NCI-H345 treated with DMSO at 0.1 percent for 48 hours (cell line): ENCODE measurements at regions not wholly inside any gene's neighbourhood (a gene's known extent, or its start where the extent isn't known, plus 50 kb on each side); places are given as distances from the start of the nearest gene placed in this dataset.

Experiments used
- DNase-seq: peaks from one replicate; lab custom pipeline; 2025; ENCODE audit not compliant: unreplicated experiment; lab: John Stamatoyannopoulos, UW

DNA sequence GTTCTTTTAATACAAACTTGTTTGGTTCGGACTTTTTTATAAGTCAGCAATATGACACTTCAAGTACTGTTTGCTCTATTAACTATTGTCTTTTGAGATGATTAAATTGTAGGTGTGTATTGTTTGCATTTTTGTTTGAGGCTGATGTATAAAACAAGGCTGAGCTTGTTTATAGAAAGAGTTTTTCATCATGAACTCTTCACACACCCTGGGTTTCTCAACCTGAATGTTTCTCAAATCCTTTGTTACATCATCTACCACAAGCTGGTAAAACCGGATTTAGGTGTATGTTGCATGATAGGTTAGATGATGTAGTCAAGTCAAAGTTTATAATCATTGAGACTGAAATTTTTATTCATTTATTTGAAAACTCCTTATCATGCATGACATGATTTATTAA lies 335.2 kb upstream of the LRATD1 start:
- no peak for DNase-seq

DNA sequence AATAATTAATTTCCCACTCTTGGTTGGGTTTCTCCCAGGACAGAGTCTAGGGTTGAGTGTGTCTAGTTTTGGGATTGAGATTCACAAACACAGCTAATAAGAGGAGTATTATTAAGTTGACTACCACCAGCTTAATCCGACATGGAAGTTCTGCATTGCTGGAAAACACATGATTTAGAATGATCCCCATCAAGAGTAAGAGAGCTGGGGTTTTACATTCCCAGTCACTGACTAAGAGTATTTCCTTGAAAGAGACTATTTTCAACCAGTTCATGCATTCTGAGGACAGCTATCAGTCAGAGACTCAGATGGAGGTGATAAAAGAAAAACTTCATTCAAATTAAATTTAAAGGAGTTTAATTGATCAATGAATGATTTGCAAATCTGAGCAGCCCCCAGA lies 334.6 kb upstream of the LRATD1 start:
- no peak for DNase-seq

DNA sequence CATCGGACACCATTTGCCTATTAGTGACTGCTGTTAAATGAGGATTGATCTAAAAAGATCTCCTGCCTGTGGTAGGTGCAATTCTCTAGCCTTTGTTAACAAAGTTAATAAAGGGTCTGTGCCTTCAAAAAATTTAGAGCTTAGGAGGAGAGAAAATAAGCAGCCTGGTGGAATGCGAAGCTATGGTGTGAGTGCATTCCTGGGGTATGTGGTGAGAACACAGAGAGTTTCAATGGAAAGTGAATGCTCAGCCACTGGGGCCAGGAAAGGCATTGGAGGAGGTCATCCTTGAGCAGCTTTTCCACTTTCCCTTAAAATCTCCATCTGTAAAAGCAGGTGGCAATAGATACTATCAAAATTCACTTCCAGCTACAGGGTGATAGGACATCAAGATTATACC lies 331.2 kb upstream of the LRATD1 start:
- no peak for DNase-seq

DNA sequence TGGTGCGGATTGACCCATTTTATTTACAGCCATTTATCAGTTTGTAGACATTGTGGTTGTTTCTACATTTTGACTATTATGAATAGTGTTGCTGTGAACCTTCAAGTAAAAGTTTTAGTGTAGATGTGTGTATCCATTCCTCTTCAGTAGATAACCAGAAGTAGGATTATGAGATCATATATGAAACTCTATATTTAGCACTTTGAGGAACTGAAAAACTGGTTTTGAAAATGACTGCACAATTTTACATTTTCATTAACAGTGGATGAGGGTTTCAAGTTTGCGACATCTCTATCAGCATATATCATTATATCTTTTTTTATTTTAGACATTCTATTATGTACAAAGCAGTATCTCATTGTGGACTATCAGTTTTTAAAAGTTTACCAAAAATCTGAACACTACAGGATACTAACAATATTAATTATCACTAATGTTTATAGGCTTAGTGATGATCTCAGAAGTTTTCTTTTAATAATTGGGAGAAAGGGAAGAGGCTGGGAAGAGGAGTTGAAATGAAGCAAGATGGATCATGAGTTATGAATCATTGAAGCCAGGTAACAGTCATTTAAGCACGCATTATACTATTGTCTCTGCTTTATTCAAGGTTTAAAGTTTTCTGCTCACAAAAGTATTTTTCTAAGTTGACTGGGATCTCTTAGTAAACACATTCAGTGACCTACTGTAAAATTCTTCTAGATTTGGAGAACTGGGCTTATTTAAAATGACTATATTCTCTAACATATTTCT lies 329.0 kb upstream of the LRATD1 start:
- no peak for DNase-seq

DNA sequence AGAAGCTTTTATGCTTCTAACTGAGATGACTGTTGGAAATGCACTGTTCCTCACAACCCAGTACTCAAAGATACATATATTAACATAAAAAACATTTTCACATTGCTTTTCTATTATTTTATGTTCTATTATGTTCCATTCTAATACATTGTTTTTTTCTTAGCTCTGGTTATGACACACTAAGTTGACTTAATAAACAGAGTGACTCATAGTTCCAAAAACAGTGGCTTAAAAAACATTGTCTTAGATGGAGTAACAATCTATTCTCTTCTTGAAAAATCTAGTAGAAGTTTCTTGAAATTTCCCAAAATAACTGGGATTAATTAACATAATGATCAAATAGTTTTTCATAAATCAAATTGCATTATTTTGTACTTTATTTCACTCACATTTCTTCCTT lies 328.2 kb upstream of the LRATD1 start:
- no peak for DNase-seq

DNA sequence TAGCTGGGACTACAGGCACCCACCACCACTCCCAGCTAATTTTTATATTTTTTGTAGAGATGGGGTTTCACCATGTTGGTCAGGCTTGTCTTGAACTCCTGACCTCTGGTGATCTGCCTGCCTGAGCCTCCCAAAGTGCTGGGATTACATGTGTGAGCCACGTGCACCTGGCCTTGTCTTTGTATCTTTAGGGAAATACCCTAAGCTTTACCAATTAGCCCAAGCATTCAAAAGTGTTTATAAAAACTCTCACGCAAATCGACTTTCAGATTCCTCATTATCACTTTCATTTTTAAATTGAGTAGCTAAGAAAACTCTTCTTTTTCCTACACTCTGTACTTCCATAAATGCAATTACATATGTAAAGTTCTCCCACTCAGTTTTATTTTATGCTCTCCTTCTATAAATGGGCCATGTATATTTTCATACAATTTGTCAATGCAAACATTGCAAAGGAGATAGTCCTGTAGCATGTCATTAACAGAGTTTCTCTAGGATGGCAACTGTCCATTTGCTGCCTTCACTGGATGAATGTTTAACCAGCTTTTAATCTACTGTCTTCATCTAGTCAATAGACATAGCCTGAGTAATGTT lies 326.2 kb upstream of the LRATD1 start:
- no peak for DNase-seq

DNA sequence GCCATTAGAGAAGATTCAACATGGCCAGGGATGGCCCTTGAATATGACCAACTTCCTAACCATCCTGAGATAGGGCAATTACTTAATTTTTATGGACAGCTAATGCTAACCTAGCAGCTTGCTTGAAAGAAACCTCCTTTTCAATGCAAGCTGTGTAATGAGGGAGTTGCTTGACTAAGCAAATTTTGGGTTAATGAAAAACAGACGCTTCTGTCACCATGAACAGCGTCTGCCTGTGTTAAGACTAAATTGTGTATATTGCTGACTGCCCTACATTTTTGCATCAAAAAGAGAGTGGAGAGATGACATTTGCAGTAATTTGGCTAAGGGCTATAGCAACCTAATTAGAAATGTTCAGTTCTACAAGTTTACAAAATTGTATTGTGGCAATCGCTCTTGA lies 319.2 kb upstream of the LRATD1 start:
- DNase-seq: no peak

DNA sequence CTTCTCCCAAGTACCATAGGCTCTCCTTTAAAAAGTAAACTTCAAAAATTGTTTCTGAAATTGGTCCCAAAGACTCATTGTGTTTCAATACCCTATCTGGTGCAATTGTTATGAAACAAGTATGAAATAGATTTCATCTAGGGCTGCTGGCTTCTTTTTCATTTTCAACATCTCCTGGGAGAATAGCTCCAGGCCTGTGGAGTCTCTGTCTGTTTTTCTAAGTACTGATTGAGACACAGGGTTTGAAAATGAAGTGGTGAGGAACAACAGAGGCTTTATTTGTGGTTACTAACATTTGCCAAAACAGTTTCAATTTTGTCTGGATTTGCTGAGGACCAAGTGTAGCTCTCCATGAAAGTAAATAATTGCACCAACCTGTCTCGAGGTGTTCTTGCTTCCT lies 315.9 kb upstream of the LRATD1 start:
- DNase-seq: no peak

DNA sequence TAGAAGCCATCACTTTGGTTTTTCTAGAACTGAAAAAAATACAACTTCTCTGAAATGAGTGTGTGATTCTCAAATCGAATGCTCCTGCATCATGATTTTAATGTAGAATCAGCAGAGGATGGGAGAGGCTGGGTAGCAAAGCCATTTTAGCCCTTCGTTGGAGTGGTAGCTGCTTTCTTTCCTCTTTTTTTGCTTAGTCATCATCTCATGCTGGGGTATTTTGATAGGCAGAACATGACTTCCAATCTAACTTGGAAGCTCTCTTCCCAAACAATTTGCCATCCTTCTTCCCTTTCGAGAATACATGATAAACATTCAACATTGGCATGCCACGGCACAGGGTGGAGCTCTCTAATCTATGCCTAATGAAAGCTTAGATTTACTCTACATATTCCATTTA lies 311.2 kb upstream of the LRATD1 start:
- no peak for DNase-seq

DNA sequence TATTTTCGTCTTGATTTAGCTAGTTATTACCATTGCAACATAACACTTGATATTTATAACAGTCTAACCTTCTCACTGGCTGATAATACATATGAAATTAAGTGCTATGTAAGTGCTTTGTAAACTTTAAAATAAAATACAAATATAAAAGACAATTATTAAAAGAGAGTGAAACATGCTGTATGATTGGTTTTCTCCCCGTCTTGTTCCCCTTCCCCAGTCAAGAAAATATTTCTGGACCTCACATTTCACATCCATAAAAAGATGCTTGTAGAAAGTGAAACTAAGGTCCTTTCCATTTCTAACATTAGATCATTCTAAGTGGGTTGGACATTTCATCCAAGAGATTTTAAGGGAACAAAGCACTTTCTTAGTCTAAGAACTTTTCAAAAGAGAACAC lies 310.2 kb upstream of the LRATD1 start:
- DNase-seq: no peak

DNA sequence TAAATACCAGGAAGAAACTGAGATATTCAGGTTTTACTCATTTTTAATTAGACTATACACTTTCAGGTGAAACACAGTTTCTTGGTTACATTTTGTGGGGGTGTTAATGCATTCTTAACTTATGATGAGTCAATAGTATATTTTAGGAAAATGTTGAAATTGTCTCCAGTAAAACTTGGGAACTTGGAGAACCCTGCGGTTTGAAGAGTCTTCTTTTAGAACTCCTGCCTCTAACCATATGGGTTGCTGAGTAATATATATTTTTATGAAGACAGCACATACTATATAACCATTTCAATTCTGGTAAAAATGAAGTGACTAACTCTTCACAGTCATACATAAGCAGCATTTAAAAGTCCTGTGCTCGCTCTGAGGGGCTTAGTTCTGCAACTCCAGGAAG lies 308.2 kb upstream of the LRATD1 start:
- no peak for DNase-seq

DNA sequence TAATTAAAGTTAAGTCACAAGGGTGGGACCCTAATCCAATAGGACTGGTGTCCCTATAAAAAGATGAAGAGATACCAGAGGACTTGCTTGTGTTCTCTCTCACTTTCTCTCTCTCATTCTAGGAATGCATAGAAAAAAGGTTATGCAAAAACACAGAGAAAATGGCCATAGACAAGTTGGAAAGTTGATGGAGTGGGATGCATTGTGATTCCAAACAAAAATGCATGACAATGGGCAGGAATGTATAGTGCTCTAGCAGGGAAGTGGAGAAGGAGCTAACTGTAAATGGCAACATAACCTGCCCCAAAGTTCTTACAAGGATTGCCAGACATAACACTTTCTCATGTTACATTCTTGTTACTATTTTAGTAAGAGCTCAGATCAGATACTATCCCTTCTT lies 301.6 kb upstream of the LRATD1 start:
- DNase-seq: no peak

DNA sequence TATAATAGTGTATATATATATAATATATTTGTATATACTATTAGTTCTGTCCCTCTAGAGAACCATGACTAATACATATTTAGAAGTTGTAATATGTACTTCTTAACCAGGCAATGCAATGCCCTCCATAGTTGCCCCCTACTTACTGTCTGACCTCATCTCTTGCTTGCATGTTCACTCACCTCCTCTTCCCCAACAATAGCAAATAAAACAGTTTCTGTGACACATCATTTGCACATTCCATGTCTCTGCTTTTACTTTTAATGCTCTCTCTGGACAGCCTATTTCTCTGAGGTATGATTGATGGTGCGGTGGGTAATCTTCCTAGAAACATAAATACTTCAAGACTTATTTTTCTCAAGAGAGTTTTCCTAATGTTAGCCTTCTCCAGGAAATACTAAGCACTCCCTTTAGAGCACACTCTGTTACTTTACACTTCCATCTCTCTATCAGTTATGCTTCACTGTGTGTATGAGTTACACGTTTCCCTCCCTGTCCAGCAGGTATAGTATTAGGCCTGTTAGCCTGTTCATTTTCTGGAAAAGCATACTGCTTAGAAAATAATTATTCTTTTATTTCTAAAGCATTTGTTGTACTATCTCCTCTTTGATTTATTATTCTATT lies 295.6 kb upstream of the LRATD1 start:
- no peak for DNase-seq

DNA sequence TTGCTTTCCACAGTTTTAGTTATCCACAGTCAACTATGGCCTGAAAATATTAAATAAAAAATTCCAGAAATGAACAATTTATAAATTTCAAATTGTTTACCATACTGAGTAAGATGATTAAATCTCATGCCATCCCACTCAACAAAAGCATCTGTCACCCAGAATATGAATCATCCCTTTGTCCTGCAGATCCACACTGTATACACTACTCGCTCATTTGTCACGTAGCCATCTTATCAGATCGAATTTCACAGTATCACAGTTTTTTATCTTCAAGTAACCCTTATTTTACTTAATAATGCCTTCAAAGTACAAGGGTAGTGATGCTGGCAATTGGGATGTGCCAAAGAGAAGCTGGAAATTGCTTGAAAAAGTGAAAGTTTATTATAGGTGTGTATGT lies 291.8 kb upstream of the LRATD1 start:
- no peak for DNase-seq

DNA sequence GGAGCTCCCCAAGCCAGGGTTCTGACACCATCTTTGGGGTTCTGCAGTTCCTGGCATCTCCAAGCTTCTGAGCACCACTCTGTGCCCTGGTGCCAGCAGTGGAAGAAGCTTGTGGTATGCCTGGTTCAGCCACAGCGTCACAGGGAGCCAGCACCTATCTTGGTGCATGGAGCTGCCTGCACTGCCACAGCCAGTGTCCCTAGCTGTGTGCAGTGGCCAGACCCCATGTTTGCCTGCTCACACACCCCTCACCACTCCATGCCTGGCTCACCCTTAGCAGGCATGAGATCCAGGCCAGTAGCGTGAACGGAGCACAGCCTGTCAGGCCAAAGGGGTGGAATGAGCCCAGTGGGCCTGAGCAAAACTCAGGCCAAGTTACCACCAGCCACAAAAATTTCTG lies 290.2 kb upstream of the LRATD1 start:
- no peak for DNase-seq

DNA sequence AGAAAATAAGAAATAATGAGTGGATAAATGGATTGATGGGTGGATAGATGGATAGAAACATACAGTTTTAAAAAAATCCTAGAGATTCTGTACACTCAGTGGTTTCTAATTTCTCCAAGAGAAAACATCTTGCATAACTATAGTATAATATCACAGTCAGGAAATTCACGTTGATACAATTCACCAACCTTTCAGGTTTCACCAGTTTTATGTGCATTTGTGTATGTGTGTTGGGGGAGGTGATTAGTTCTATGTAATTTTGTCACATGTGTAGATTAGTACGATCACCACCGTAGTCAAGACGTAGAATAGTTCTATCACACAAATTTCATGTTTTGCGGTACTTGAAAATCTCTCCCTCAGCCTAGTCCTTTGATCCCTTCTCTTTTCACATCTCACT lies 288.2 kb upstream of the LRATD1 start:
- DNase-seq: no peak

DNA sequence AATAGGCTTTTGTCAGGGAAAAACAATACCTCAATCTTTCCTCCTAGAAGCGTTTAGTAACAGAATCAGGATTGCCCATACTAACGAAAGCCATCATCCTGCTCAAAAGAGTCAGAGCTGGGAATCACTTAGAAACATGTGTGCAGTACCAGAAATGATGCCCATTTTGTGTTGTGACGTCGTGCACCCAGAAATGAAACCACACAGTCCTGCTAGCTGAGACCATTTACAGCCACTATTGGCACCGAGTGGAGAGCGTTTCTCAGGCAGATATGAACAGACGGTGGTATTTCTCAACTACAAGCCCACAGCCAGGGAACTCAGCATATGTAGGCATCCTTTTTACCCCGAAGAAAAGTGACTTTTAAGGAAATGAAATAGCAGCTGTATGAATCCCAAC lies 284.3 kb upstream of the LRATD1 start:
- no peak for DNase-seq

DNA sequence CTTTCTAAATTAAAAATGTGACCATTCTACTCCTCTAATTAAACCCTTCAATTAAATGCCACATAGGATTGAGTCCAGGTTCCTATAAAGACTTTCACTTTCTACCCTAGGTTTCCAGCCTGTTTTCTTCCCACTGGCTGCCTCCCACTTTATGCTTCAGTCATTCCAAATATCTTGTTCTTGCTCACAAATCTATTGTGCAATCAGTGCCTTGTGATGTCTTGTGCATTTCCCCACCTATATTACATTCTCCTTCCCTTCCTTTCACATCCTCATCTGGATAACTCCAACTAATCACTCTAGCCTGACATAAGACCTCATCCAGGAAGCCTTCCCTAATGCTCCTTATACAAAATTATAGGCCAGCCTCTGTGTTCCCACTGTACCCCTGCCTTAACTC lies 281.7 kb upstream of the LRATD1 start:
- no peak for DNase-seq

DNA sequence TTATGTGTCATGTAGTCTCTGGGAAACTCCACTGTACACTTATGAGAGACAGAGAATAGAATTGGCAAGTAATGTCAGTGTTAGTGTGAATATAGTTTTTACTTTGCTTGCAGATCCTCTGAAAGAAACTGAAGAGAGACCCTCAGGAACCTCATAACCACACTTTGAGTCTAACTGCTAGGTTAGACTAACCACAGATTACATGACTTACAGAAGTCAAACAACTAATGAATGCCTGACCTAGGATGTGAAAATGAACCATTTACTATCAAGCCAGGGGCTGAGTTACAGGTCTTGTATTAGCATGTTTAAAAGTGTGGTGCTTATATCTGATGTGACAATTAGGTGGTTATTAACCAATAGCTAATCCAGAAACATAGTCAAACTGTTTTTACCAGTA lies 280.4 kb upstream of the LRATD1 start:
- DNase-seq: no peak

DNA sequence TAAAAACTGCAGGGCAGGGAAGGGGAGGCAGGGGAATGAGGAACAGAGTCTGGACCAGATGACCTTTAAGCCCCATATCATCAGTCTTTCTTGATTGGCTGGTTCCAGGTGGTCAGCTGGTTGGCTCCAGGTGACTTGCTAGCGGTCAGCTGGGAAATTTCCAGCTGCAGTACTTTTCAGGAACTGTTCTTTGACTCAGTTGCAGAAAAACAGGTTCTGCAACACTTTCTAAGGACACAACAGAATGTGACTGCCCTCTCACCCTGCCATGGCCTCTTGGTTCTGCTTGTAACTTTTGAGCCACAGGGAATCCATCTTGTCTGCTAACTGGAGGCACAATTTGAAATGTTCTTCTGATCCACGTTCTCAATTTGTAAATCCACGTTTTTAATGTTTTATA lies 278.3 kb upstream of the LRATD1 start:
- DNase-seq: no peak

DNA sequence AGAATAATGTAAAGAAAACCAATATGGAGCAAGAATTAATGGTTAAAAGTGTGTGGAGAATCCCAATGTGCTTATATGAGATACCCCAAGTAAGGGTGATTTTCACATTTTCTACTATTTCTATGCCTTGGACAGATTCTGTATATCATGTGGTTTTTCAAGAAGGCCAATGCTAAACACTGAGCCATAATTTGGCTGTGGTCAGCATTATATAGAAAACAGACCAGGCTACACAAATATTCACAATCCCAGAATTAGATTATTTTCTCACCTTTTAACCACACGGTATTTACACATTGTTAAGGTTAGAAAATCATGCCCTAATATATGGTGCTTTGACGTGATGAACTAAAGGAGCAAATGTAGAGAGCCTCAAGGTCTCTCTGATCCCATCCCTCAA lies 277.4 kb upstream of the LRATD1 start:
- DNase-seq: no peak

DNA sequence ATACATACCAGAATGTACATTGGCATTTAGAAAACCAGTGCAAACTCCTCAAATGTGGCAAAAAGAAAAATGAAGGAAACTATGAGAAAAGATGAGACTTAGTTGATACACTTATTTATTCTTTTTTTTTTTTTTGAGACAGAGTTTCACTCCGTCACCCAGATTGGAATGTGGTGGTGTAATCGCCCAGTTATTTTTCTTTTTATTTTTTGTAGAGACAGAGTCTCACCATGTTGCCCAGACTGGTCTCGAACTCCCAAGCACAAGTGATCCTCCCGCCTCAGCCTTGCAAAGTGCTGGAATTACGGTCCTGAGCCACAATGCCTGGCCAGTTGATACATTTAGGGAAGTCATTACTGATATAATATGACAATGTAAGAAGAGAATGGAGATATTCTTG lies 274.2 kb upstream of the LRATD1 start:
- DNase-seq: no peak

DNA sequence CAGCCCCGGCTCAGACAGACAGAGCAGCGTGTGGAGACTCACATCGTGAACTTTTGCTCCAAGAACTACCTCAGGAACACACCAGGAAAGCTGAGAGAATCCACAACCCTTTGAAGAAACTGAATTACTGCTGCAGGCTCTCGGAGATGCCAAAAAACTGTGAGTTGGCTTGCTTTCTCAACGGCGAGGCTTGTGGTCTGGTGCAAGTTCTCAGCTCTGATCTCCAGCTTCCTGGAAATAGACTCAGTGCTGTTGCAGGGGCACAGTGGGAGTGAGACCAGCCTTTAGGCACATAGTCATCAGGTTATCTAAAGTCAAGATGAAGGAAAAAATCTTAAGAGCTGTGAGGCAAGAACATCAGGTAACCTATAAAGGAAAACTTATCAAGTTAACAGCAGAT lies 273.7 kb upstream of the LRATD1 start:
- DNase-seq: no peak
